IMR-90 (cell line): ENCODE measurements at regions not wholly inside any gene's neighbourhood (a gene's known extent, or its start where the extent isn't known, plus 50 kb on each side); places are given as distances from the start of the nearest gene placed in this dataset.

ENCODE experiments used
- ATAC-seq: fragments of 200-7000 bp; cut with Tn5 transposase; 2 replicates; pipeline ENCODE4 v1.9.1; 2020; ENCODE audit warnings: low read depth, mild to moderate bottlenecking, moderate library complexity
- BruUV-seq: library from RNA; stranded (reverse); fragments of 400-500 nt; replicated peaks from 2 replicates; lab custom pipeline; 2021; lab: Mats Ljungman, UMichigan
- CTCF ChIA-PET: fragments of 300-600 bp; formaldehyde crosslinking; extraction: SDS; loops from one replicate; lab custom pipeline; 2021; ENCODE audit warnings: antibody characterized with exemption; lab: Yijun Ruan, JAX
- POLR2A ChIA-PET: fragments of 300-600 bp; sonication (Branson Sonifier 250); formaldehyde crosslinking; loops from one replicate; lab custom pipeline; 2022; ENCODE audit warnings: antibody characterized with exemption; ENCODE audit not compliant: unreplicated experiment; lab: Charles Lee
- DNase-seq: peaks from one replicate; pipeline ENCODE4 v3.0.0; 2013
- H2AFZ ChIP-seq: replicated peaks from 2 replicates; pipeline ENCODE3; 2013; ENCODE audit warnings: low read length, mild to moderate bottlenecking; ENCODE audit not compliant: poor library complexity
- H2AK5ac ChIP-seq: 2 replicates; pipeline ENCODE4 v1.6.1; 2013; ENCODE audit warnings: low read depth, low read length, inconsistent platforms
- H2AK9ac ChIP-seq: replicated peaks from 2 replicates; pipeline ENCODE3; 2013; ENCODE audit warnings: mild to moderate bottlenecking, low read depth, low read length, moderate library complexity; ENCODE audit not compliant: poor library complexity
- H2BK120ac ChIP-seq: 2 replicates; pipeline ENCODE4 v1.6.1; 2013; ENCODE audit warnings: low read depth, low read length, inconsistent platforms
- H2BK15ac ChIP-seq: 3 replicates; pipeline ENCODE4 v1.6.1; 2013; ENCODE audit warnings: low read depth, low read length, inconsistent platforms
- H2BK20ac ChIP-seq: 2 replicates; pipeline ENCODE4 v1.6.1; 2013; ENCODE audit warnings: low read depth, mild to moderate bottlenecking, inconsistent platforms, low read length, moderate library complexity
- H2BK5ac ChIP-seq: 2 replicates; pipeline ENCODE4 v1.6.1; 2013; ENCODE audit warnings: mild to moderate bottlenecking, low read depth, low read length, inconsistent platforms; ENCODE audit not compliant: poor library complexity, severe bottlenecking
- H3K14ac ChIP-seq: replicated peaks from 2 replicates; pipeline ENCODE4 v1.6.1; 2013; ENCODE audit warnings: low read depth, low read length, inconsistent platforms
- H3K18ac ChIP-seq: 2 replicates; pipeline ENCODE4 v1.6.1; 2013; ENCODE audit warnings: low read depth, low read length, control low read depth
- H3K23ac ChIP-seq: 2 replicates; pipeline ENCODE4 v1.6.1; 2013; ENCODE audit warnings: low read depth, low read length, inconsistent platforms
- H3K27ac ChIP-seq: 2 replicates; pipeline ENCODE4 v1.5.1; 2013; ENCODE audit warnings: mild to moderate bottlenecking, control low read depth, low read length; ENCODE audit not compliant: insufficient read depth
- H3K27me3 ChIP-seq: 2 replicates; pipeline ENCODE4 v1.6.1; 2013; ENCODE audit warnings: low read length; ENCODE audit not compliant: control insufficient read depth, insufficient read depth
- H3K36me3 ChIP-seq: 2 replicates; pipeline ENCODE4 v1.6.1; 2013; ENCODE audit warnings: low read length, mixed read lengths; ENCODE audit not compliant: control insufficient read depth, insufficient read depth
- H3K4ac ChIP-seq: 2 replicates; pipeline ENCODE4 v1.6.1; 2013; ENCODE audit warnings: low read depth, low read length, inconsistent platforms
- H3K4me1 ChIP-seq: 2 replicates; pipeline ENCODE4 v1.6.1; 2013; ENCODE audit warnings: low read length, mixed read lengths; ENCODE audit not compliant: control insufficient read depth, insufficient read depth
- H3K4me2 ChIP-seq: 2 replicates; pipeline ENCODE4 v1.6.1; 2013; ENCODE audit warnings: low read depth, mild to moderate bottlenecking, control low read depth, low read length, moderate library complexity
- H3K4me3 ChIP-seq: 2 replicates; pipeline ENCODE4 v1.5.1; 2013; ENCODE audit warnings: low read depth, mild to moderate bottlenecking, control low read depth, low read length, moderate library complexity; ENCODE audit not compliant: insufficient read depth
- H3K56ac ChIP-seq: 2 replicates; pipeline ENCODE4 v1.6.1; 2013; ENCODE audit warnings: low read length, inconsistent platforms; ENCODE audit not compliant: insufficient read depth; ENCODE audit errors: extremely low read depth
- H3K79me1 ChIP-seq, 2 experiments: 2 replicates each; pipeline ENCODE4 v1.6.1; 2013; ENCODE audit warnings: low read length in 2 of 2, inconsistent platforms in 1 of 2, low read depth in 1 of 2
- H3K9ac ChIP-seq: 2 replicates; pipeline ENCODE4 v1.6.1; 2013; ENCODE audit warnings: low read depth, low read length, control low read depth
- H3K9me1 ChIP-seq: 2 replicates; pipeline ENCODE4 v1.6.1; 2013; ENCODE audit warnings: low read length, inconsistent platforms; ENCODE audit not compliant: insufficient read depth
- H3K9me3 ChIP-seq: 2 replicates; pipeline ENCODE4 v1.6.1; 2013; ENCODE audit warnings: low read length; ENCODE audit not compliant: control insufficient read depth, insufficient read depth
- H4K20me1 ChIP-seq: 2 replicates; pipeline ENCODE4 v1.6.1; 2013; ENCODE audit warnings: low read length, inconsistent platforms; ENCODE audit not compliant: insufficient read depth
- H4K5ac ChIP-seq: 2 replicates; pipeline ENCODE4 v1.6.1; 2013; ENCODE audit warnings: mild to moderate bottlenecking, low read depth, low read length, control low read depth
- H4K8ac ChIP-seq, 2 experiments: 2 replicates each; pipeline ENCODE4 v1.6.1; 2013; ENCODE audit warnings: low read depth in 2 of 2, low read length in 2 of 2, control low read depth in 1 of 2, inconsistent platforms in 1 of 2
- H4K91ac ChIP-seq: 2 replicates; pipeline ENCODE4 v1.6.1; 2013; ENCODE audit warnings: low read depth, low read length, inconsistent platforms; ENCODE audit not compliant: insufficient read depth
- CEBPB ChIP-seq: IDR thresholded peaks from 2 replicates; pipeline ENCODE4 v1.6.1; 2012; ENCODE audit warnings: low read depth, low read length, improper control_type of control experiment
- CTCF ChIP-seq: conservative IDR thresholded peaks from 2 replicates; pipeline ENCODE4 v1.5.1; 2012; ENCODE audit warnings: mild to moderate bottlenecking, low read depth, low read length, improper control_type of control experiment
- FOS ChIP-seq: fragments of 150-350 bp; IDR thresholded peaks from 2 replicates; pipeline ENCODE4 v1.6.1; 2016; ENCODE audit warnings: low read depth, low read length
- MAFK ChIP-seq: IDR thresholded peaks from 2 replicates; pipeline ENCODE4 v1.6.1; 2012; ENCODE audit warnings: low read depth, low read length, improper control_type of control experiment
- MXI1 ChIP-seq: IDR thresholded peaks from 2 replicates; pipeline ENCODE4 v1.6.1; 2012; ENCODE audit warnings: low read depth, mild to moderate bottlenecking, low read length, moderate library complexity, borderline replicate concordance
- NFE2L2 ChIP-seq: fragments of 150-350 bp; IDR thresholded peaks from 2 replicates; pipeline ENCODE4 v1.6.1; 2016; ENCODE audit warnings: low read depth, mild to moderate bottlenecking, low read length
- RAD21 ChIP-seq: IDR thresholded peaks from 2 replicates; pipeline ENCODE4 v1.6.1; 2012; ENCODE audit warnings: low read length, improper control_type of control experiment
- RFX5 ChIP-seq: IDR thresholded peaks from 2 replicates; pipeline ENCODE4 v1.8.0; 2012; ENCODE audit warnings: low read depth, mild to moderate bottlenecking, low read length, moderate library complexity
- SMC3 ChIP-seq: fragments of 150-350 bp; IDR thresholded peaks from 2 replicates; pipeline ENCODE4 v1.6.1; 2016; ENCODE audit warnings: low read depth, mild to moderate bottlenecking, antibody characterized with exemption, low read length, moderate library complexity
- WGBS, 2 experiments: methylation state at CpG; one replicate each; pipeline versions ENCODE4 v1.1.5 to v1.1.7; 2013; ENCODE audit warnings: missing lambda C conversion rate in 2 of 2; ENCODE audit not compliant: insufficient read length in 1 of 2; ENCODE audit errors: extremely low coverage in 2 of 2; 5-methylcytosine and 5-hydroxymethylcytosine counted together
- dilution Hi-C: fragments of 300-500 bp; cut with HindIII; formaldehyde crosslinking; loops from one replicate; pipeline ENCODE4 v1.14.3; 2018; ENCODE audit warnings: low sequenced_read_pairs; ENCODE audit not compliant: unreplicated experiment
- in situ Hi-C: fragments of 300-500 bp; cut with MboI; formaldehyde crosslinking; loops from 3 replicates; pipeline ENCODE4 v1.14.3; 2019; ENCODE audit warnings: low sequenced_read_pairs, inconsistent platforms, mixed read lengths
- intact Hi-C: fragments of 100-400 bp; cut with micrococcal nuclease; formaldehyde crosslinking; loops from 2 replicates; pipeline ENCODE4 v1.10.0; 2022
- TF ChIP-seq, protein P1 (sequence below): fragments of 150-350 bp; IDR thresholded peaks from 2 replicates; pipeline ENCODE4 v1.6.1; 2017; ENCODE audit warnings: mild to moderate bottlenecking, antibody characterized with exemption, low read length, low read depth

DNA sequence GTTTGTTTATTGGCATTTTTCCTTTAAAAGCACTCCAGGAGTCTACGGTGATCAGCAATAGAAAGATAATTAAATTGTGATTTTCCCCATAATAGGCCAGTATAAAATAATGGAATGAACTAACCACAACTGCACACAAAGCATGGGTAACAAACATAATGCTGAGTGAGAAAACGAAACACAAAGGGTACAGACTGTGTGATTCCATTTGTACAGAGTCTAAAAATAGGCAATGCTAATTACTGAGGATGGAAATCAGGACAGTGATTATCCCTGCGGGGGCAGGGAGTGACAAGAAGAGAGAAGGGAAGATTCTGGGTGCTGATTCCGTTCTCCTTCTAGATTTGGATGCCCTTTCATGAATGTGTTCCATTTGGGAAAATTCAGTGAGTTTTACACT lies 478.1 kb downstream of the PREX1 start:
- Histone ChIP-seq H2BK20ac (no peak overlapping the region), H3K4me3 (no peak overlapping the region), H3K9ac (no peak overlapping the region), H3K23ac (no peak overlapping the region), H2BK120ac (no peak overlapping the region), H2AFZ (no peak overlapping the region), H3K27ac (no peak overlapping the region), H3K18ac (no peak overlapping the region), H3K56ac (no peak overlapping the region), H4K20me1 (no peaks in the 10 kb centered on the region), H3K14ac (no peak overlapping the region), H4K8ac (no peak overlapping the region), H3K4me2 (no peak overlapping the region), H3K9me1 (no peaks in the 10 kb centered on the region), H3K9me3 (no peaks in the 10 kb centered on the region; the same call in 1 of the 2 replicates), H4K5ac (no peak overlapping the region), H3K27me3 (peaks cover 5% of the 10 kb centered on the region), H2BK5ac (no peak overlapping the region), H2AK5ac (no peak overlapping the region), H2BK15ac (no peak overlapping the region), H2AK9ac (no peak overlapping the region), H3K4me1 (no peaks in the 10 kb centered on the region), H3K79me1 (no peaks in the 10 kb centered on the region), H3K36me3 (no peaks in the 10 kb centered on the region), H3K4ac (no peak overlapping the region), H4K91ac (no peak overlapping the region)
- BruUV-seq = no TSS peak
- TF ChIP-seq MAFK (no peak), RFX5 (no peak), CTCF (no peak), SMC3 (no peak), MXI1 (no peak), CEBPB (no peak), NFE2L2 (no peak), FOS (no peak), RAD21 (no peak)
- TF ChIP-seq, protein P1, sequence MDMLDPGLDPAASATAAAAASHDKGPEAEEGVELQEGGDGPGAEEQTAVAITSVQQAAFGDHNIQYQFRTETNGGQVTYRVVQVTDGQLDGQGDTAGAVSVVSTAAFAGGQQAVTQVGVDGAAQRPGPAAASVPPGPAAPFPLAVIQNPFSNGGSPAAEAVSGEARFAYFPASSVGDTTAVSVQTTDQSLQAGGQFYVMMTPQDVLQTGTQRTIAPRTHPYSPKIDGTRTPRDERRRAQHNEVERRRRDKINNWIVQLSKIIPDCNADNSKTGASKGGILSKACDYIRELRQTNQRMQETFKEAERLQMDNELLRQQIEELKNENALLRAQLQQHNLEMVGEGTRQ = no peak
- in situ Hi-C loops (no loop called here), intact Hi-C loops (no loop called here), dilution Hi-C loops (no loop called here)
- CTCF ChIA-PET = no interaction called here
- ATAC-seq (no peak), DNase-seq (no peak)
- WGBS, 2 experiments = no CpG with 5 or more reads among the region's 4 CpGs
- POLR2A ChIA-PET = no interaction called here
